ENCODE measurements at regions not wholly inside any gene's neighbourhood (a gene's known extent, or its start where the extent isn't known, plus 50 kb on each side); places are given as distances from the start of the nearest gene placed in this dataset.
"Not testable (repeated sequence)": the region's sequence is repeated elsewhere in the genome, so short reads cannot be mapped to it uniquely, and the experiment has no call there.

DNA sequence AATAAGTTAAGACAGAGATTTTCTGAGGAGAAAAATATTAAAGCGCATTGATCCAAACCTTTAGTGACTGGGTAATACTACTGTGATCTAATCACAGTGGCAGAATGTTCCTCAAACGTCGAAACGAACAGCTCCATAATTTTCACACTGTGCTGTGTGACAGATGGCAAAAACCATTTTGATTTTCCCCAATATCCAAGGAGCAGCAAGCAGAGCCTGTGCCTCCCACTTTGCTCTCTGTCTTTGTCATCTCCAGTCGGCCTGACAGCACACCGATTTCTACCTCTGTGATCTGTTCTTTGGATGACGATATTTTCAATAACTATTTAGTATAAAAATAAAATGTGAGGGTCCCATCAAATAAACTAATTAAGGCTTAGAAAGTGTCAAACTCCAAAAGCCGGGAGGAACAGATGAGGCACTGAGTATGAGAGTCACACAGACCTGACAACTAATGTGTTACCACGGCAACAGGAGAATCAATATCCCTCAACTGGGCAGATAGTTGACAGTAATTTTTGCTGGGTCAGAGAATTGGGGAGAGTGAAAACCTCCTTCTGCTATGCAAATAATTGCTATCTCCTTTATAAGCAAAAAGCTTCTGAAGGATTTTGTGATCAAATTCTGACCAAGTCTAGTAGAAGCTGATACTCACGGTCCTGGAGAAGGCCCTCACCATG, 489.1 kb upstream of the CFAP20DC start:
- DNase-seq = no peak

DNA sequence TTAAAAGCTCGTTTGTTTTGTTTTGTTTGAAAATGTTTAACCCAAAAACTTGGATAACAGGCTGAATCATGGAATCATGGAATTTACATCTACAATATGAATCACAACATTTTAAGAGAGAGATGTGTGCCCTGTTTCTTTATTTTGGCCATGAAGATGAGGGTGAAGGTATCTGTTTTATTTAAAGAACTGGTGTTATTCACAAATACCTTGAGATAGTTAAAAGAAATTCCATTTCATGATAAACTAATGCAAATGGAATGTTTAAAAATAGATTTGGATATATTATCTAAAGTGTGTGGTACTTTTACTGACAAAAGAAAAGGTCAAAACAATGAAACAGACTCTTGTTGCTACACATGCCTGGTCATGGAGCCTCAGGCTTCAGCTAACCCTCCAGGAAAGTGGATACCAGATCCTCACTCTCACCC, 486.0 kb upstream of the CFAP20DC start:
- no peak for DNase-seq

DNA sequence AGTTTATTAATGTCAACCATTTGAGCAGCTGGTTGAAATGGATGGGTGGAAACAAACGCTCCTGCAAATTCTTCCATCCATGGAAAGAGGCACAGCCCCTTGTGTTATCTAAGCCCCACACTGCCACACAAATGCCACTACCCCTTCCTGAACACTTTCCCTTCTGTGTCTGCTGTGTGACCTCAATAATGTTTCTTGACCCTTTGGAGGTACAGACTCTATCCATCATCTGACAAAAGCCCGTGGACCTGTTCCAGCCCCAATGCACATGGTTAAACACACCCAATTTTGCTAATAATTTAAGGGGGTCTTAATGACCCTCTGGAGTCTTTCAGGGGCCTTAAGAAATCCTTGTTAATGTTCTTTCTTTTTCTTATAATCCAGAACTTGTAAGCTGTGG, 482.2 kb upstream of the CFAP20DC start:
- no peak for DNase-seq

DNA sequence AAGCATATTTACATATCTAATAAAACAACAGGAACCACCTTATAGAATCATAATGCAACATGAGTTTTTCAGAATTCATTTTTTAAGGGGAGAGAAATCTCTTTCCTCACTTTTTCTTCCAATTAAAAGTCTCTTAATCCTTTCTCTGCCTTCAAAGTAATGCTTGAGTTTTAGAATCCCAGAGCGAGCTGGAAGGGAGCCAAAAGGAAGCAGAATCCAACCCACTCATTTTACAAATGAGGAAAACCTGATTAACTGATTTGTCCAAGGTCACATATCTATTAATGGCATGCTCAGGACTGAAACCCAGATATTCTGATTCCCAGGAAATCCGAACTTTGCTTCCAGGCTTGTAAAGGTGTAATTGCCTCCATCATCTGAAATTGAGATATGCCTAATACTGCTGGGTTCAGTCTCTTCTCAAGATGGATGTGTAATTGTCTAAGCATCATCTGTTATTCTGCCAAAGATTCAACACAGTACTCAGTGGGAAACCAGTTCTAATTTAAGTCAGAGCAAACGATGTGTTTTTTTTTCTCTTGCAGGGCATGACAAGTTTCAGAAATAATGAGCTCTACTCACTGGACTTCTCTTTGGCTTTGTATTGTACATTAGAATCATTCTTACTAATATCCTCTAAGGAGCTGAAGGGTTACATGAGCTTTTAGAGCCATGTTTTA, 481.4 kb upstream of the CFAP20DC start:
- DNase-seq = no peak

- DNase-seq = no peak
These were observed 478.4 kb upstream of the CFAP20DC start for GRCh38 chr3:59528251-59528650.

- DNase-seq = no peak
These were observed 477.7 kb upstream of the CFAP20DC start for GRCh38 chr3:59527493-59527892.

GRCh38 chr3:59526999-59527398, 477.2 kb upstream of the CFAP20DC start:
- DNase-seq = no peak

- DNase-seq = no peak
These were observed 472.7 kb upstream of the CFAP20DC start for GRCh38 chr3:59522550-59522949.

- no peak for DNase-seq
These were observed 469.3 kb upstream of the CFAP20DC start for GRCh38 chr3:59519094-59519493.

DNA sequence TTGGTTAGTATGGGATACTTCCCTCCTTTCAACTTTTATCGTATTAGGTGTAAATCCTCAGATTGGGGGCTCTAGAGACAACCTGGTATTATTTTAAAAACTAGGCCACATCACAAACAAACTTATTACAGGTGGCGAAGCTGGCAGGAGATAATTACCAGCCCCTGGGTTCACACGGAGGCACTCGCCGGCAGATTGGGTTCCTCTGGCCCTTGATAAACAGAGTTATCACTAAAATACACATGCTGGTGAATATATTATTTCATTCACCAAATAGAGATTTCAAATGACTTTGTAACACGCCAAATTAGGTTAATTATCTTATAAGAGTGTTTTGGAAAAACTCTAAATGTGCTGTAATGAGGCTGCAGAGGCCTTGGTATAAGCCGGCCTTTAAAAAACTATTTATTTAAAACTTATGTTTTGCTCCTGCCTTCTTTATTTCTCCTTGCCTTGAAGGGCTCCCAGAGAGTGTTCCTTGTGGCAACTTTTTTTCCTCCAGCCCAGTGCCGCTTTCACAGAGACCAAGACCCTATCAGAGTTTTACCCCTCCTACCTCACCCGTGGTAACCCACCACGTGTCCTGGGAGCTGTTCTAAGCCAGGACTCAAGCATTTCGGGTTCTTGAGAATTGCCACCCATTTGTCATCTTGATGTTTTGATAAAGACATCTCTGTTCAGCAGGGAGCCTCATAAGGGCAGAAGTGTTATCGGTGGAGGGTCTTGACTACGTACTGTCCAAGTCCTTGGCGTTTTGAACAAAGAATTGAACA, 468.6 kb upstream of the CFAP20DC start:
- DNase-seq = no peak

GRCh38 chr3:59517388-59517787, 467.6 kb upstream of the CFAP20DC start:
- no peak for DNase-seq

DNA sequence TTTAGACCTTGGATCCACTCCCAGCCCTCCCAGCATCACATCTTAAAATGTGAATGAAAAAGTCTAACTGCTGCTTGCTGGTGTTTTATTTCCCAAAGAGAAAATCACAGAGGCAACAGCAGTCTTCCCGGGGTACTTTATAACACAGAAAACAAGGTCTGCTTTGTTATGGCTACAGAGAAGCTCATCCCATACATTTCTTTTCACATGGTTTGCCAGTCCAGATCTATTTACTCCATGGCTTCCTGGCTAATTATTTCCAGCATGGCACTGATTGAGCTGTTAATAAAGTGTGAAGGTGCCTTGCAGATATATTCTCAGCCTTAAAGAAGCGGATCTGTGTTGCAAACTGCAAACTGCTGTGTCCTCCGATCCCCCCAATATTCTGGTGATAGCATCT, 466.1 kb upstream of the CFAP20DC start:
- DNase-seq = no peak

DNA sequence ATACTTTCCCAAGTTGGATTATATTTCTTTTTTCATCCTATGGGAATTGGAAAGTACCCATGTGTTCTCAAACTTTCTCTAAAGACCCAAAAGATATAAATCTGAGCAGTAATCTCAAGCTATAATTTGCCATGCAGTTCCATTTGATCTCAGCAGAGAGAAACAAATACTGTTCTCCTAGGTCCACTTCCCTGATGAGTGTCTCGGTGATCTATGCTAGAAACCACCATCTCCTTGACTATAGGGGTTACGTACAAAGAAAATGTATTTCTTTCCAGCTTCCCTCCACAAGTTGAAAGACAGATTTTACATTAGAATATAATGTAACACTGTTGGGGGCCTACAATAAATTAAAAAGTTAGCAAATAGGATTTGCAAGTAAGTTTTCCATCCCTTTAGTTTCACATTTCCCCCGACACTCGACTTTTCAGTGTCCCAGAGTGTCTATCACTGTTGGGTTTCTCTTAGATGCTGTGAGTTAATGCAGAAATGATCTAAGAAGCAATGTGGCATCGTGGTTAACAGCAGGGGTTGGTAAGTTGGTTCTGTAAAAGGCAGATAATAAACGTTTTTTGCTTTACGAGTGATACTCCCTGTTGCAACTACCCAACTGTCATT, 465.1 kb upstream of the CFAP20DC start:
- DNase-seq = no peak

DNA sequence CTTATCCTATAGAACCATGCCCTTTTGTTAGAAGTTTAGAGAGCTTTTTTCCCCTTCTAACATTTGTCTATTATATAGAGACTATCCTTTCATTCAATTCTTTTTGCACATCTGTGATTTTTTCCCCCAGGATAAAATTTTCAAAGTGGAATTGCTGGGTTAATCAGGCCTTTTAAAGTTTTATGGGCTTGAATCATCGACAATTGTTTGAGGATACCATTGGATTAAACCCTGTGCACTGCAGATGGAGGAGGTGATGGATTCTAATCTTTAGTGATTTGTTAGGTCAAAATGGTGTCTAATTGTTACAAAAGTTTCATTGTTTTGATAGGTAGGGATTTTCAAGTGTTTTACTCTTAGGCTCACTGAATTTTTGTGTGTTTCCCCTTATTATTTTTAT, 463.7 kb upstream of the CFAP20DC start:
- no peak for DNase-seq

DNA sequence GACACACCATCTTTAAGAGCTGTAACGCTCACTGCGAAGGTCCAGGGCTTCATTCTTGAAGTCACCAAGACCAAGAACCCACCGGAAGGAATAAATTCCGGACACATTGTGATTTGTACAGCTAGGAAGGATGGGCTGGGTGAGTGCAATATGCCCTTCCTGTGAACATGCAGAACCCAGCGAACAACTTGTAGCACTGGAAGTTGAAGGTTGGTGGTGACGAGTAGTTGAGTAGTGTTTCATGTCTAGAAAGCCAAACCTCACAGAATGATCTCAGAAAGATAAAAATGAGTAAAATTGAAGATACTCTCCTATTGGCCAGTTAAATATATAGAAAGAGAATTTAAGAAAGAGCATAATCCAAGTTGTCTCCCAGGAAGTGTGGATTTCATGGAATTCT, 462.2 kb upstream of the CFAP20DC start:
- DNase-seq = no peak

DNA sequence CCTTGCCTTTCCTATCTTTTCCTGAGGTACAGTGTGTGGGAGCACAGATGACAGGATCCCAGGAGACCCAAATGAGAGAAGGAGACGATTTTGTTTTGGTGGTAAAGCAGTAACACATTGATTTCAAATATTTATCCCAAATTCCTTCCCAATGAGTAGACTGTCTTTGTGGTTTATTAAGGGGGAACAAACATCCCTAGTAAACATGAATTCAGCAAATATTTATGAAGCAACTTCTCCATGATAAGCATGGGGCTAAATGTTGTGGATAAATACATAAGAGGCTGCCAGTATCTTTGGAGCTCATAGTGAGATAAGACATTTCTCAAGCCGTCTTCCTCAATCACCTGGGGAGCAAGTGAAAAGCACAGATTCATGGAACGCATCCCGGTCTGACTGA, 460.8 kb upstream of the CFAP20DC start:
- no peak for DNase-seq

DNA sequence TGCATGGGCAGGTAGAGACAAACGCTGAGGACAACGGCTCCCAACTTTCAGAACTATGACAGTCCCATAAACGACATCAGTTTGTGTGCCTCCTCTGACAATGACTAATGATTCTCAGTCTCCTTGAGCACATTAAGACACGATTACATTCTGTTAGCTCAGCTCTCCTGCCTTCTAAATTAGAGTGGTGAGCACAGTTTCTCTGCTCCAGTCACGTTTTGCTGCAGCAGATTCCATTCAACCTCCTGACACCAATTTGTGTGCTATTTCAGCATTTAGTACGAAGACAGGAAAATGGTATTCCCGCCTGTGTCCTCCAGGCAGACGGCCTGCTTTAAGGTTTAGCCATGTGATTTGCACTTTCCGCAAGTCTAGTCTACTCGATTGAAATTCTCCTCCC, 458.4 kb upstream of the CFAP20DC start:
- no peak for DNase-seq

DNA sequence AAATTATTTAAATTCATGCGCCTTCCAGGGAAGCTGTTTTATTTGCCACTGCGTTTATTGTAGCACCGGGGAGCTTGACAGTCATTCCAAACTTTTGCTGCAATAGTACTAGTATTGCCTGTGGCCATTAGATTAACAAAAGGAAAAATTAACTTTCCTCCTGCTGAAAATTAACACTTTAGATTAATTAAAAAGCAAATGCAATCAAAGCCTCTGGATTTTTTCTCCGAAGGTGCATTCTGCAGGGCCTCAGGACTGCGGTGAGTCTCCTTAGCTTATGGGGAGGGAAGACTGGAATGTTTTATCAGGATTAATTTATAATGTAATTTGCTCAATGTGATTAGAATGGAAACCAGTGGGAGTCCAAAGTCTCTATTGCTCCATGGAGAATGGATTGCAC, 456.4 kb upstream of the CFAP20DC start:
- no peak for DNase-seq

DNA sequence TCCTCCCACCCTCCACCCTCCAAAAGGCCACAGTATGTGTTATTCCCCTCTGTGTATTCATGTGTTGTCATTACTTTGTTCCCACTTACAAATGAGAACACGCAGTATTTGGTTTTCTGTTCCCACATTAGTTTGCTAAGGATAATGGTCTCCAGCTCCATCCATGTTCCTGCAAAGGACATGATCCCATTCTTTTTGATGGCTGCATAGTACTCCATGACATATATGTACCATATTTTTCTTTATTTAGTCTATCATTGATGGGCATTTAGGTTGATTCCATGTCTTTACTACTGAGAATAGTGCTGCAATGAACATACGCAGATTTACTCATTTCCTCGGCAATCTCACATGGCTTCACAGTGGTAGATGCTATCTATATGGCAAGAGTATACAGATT, 453.6 kb upstream of the CFAP20DC start:
- DNase-seq = no peak

- peak; percentile 43 for DNase-seq
These were observed 453.0 kb upstream of the CFAP20DC start for GRCh38 chr3:59502806-59503205.

GRCh38 chr3:59499954-59500353, 450.1 kb upstream of the CFAP20DC start:
- DNase-seq = no peak

DNA sequence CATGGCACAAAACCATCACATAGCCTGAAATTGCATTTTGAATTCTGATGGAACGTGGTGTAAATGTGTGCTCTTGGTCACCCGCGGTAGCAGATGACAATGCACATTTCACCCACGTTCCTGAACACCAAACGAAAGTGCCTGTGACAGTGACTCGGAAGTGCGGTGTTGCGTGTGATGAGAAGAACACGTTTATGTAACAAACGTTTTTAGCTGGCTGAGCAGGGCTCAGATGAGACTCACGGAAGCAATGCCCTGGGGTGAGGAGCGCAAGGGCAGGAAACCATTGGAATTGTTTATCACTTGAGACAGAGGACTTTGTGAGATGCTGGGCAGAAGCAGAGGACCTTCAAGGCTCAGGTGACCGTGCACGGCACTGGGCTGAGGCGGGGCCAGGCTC, 449.2 kb upstream of the CFAP20DC start:
- DNase-seq = no peak

GRCh38 chr3:59496250-59496649, 446.4 kb upstream of the CFAP20DC start:
- DNase-seq = no peak

DNA sequence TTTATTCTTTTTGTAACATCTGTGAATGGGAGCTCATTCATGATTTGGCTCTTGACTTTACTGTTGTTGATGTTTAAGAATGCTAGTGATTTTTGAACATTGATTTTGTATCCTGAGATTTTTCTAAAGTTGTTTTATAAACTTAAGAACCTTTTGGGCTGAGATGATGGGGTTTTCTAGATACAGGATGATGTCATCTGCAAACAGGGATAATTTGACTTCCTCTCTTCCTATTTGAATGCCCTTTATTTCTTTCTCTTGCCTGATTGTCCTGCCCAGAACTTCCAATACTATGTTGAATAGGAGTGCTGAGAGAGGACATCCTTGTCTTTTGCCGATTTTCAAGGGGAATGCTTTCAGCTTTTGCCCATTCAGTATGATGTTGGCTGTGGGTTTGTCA, 445.1 kb upstream of the CFAP20DC start:
- not testable (repeated sequence) for DNase-seq

Measured in activated naive CD4-positive, alpha-beta T cell treated with anti-CD3 and anti-CD28 coated beads, Interleukin-2, amount 50 U/mL, for 16 hours (primary cell).